Kidney epithelial cell (primary cell): ENCODE measurements at regions not wholly inside any gene's neighbourhood (a gene's known extent, or its start where the extent isn't known, plus 50 kb on each side); places are given as distances from the start of the nearest gene placed in this dataset.

Experiments
- DNase-seq: peaks from one replicate; pipeline ENCODE4 v3.0.0-alpha.2; 2010; ENCODE audit warnings: low read depth
- H3K27me3 ChIP-seq: 2 replicates; pipeline ENCODE4 v1.6.0; 2011; ENCODE audit warnings: low read length; ENCODE audit not compliant: control insufficient read depth, insufficient read depth
- H3K36me3 ChIP-seq: 2 replicates; pipeline ENCODE4 v1.5.1; 2011; ENCODE audit warnings: low read length; ENCODE audit not compliant: control insufficient read depth, insufficient read depth
- H3K4me3 ChIP-seq: 2 replicates; pipeline ENCODE4 v1.5.1; 2011; ENCODE audit warnings: low read depth, mild to moderate bottlenecking, control low read depth, low read length
- CTCF ChIP-seq: IDR thresholded peaks from 2 replicates; pipeline ENCODE4 v1.5.1; 2011; ENCODE audit warnings: mild to moderate bottlenecking, moderate library complexity, low read length, control low read depth, inconsistent platforms; ENCODE audit not compliant: insufficient read depth, poor library complexity, severe bottlenecking

GRCh38 chr4:163892417-163892816 is 397.9 kb downstream of the TMA16 start:
- H3K36me3 ChIP-seq, result no peaks in the 10 kb centered on the region
- no peak for DNase-seq
- H3K27me3 ChIP-seq, result no peaks in the 10 kb centered on the region
- TF ChIP-seq CTCF, result no peak
- no peak overlapping the region for H3K4me3 ChIP-seq

- H3K27me3 ChIP-seq, result no peaks in the 10 kb centered on the region
- H3K36me3 ChIP-seq, result no peaks in the 10 kb centered on the region
- no peak overlapping the region for H3K4me3 ChIP-seq
- no peak for TF ChIP-seq CTCF
- DNase-seq, result no peak
Measured at GRCh38 chr4:163895378-163896005, 401.0 kb downstream of the TMA16 start.

GRCh38 chr4:163901319-163901718 is 406.8 kb downstream of the TMA16 start:
- H3K4me3 ChIP-seq, result no peak overlapping the region
- H3K36me3 ChIP-seq, result no peaks in the 10 kb centered on the region
- no peak for DNase-seq
- no peaks in the 10 kb centered on the region for H3K27me3 ChIP-seq
- no peak for TF ChIP-seq CTCF

- Histone ChIP-seq H3K27me3 (no peaks in the 10 kb centered on the region), H3K4me3 (no peak overlapping the region), H3K36me3 (no peaks in the 10 kb centered on the region)
- no peak for TF ChIP-seq CTCF
- DNase-seq, result no peak
Measured at GRCh38 chr4:163902417-163902816, 407.9 kb downstream of the TMA16 start.

- DNase-seq, result no peak
- H3K27me3 ChIP-seq, result no peaks in the 10 kb centered on the region
- TF ChIP-seq CTCF, result no peak
- no peak overlapping the region for H3K4me3 ChIP-seq
- H3K36me3 ChIP-seq, result no peaks in the 10 kb centered on the region
Measured at GRCh38 chr4:163911891-163912290, 417.4 kb downstream of the TMA16 start.

- no peak for TF ChIP-seq CTCF
- no peak for DNase-seq
Measured at GRCh38 chr4:163913571-163913970, 419.1 kb downstream of the TMA16 start.

More at GRCh38 chr4:163913571-163913970, 419.1 kb downstream of the TMA16 start:
- H3K27me3 ChIP-seq, result no peaks in the 10 kb centered on the region
- H3K4me3 ChIP-seq, result no peak overlapping the region
- no peaks in the 10 kb centered on the region for H3K36me3 ChIP-seq
